ENCODE measurements at regions not wholly inside any gene's neighbourhood (a gene's known extent, or its start where the extent isn't known, plus 50 kb on each side); places are given as distances from the start of the nearest gene placed in this dataset.

GRCh38 chr14:22482085-22482694, 106.8 kb downstream of the DAD1 start:
- TF ChIP-seq CTCF (IDR thresholded peaks at IDR 0.05): no peak
- no peak for TF ChIP-seq POLR2AphosphoS5 (IDR thresholded peaks at IDR 0.05)
- no peak for TF ChIP-seq POLR2A (IDR thresholded peaks at IDR 0.05)

All from upper lobe of left lung (tissue), 4 donors.